ENCODE measurements at regions not wholly inside any gene's neighbourhood (a gene's known extent, or its start where the extent isn't known, plus 50 kb on each side); places are given as distances from the start of the nearest gene placed in this dataset.
A peak's percentile ranks its signal among the peaks of the same experiment; 100 is the strongest.

DNA sequence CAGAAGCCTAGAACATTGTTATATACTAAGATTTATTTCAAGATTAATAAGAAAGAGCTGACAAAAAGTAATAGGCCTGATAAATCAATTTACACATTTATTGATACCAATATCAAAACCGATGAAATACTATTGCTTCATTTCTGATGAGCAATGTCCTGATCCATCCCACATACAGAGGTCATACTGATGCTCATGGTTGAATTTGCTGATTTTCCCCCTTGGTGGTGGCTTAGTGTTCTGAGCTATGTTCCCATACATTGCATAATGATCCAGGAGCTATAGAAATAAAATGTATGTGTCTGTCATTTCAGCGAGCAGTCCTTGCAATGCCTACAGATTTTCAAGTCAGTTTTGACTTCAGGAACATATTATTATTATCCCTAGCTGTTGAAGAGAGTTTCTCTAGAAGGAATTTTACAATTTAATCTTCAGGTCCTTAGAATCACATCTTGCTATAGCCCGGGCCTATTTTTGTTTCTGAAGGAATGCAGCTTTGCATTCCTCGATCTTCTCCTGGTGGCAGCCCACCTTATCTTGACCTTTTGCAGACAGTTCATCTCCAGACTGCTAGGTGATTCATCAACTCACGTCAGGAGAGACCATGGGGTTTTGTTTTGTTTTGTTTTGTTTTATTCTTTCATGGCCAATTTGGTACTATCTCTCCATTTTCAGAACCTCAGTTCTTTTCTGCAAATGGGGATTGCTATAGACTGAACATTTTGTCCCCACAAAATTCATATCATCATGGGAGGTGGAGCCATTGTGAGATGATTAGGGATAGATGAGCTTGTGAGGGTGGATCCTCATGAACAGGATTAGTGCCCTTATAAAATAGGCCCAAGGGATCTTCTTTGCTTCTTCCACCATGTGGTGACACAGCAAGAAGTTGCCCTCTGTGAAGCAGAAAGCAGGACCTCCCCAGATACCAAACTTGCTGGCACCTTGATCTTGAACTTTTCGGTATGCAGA, 465.6 kb upstream of the IGFBP3 start:
- peak overlapping the region; percentile 86 for H2BK20ac ChIP-seq (ENCODE audit: low read depth, low read length)
- H3K9me1 ChIP-seq (ENCODE audit: insufficient read depth, low read length): 0 out of 2 replicates have a peak, but pooled peaks cover 4% of the 10 kb centered on the region
- H3K18ac ChIP-seq (ENCODE audit: low read depth, low read length): peak overlapping the region; percentile 90
- intact Hi-C loops (cut with micrococcal nuclease) (loop anchor here (1.0 kb wide), 1 partner anchor 70 kb away; no protein-coding TSS in a partner anchor), dilution Hi-C loops (cut with HindIII; ENCODE audit: low sequenced_read_pairs, unreplicated experiment) (no loop called here), in situ Hi-C loops (cut with MboI; ENCODE audit: low sequenced_read_pairs) (loop anchor here (10.0 kb wide), 1 partner anchor 548 kb away; no protein-coding TSS in a partner anchor)
- no peak overlapping the region for H2AK9ac ChIP-seq (replicated peaks; ENCODE audit: low read depth, low read length, poor library complexity)
- no peaks in the 10 kb centered on the region for H3K27me3 ChIP-seq (ENCODE audit: control insufficient read depth, insufficient read depth, low read length)
- H2BK15ac ChIP-seq (ENCODE audit: low read depth, low read length): peak overlapping the region; percentile 28; the same call in 1 of the 3 replicates
- H2BK120ac ChIP-seq (ENCODE audit: low read depth, low read length): peak overlapping the region; percentile 94
- H3K23ac ChIP-seq (ENCODE audit: low read depth, low read length): peak overlapping the region; percentile 91
- no peaks in the 10 kb centered on the region for H4K20me1 ChIP-seq (ENCODE audit: insufficient read depth, low read length)
- H2BK5ac ChIP-seq (ENCODE audit: low read depth, low read length, poor library complexity, severe bottlenecking): peak overlapping the region; percentile 92
- ChIA-PET CTCF (no interaction called here), POLR2A (ENCODE audit: unreplicated experiment) (interaction anchor here (0.5 kb wide), 1 partner anchor 41 kb away, joined by 3 read pairs; no protein-coding TSS in a partner anchor)
- H2AK5ac ChIP-seq (ENCODE audit: low read depth, low read length): peak overlapping the region; percentile 55; the same call in 1 of the 2 replicates
- TF ChIP-seq, protein P1, sequence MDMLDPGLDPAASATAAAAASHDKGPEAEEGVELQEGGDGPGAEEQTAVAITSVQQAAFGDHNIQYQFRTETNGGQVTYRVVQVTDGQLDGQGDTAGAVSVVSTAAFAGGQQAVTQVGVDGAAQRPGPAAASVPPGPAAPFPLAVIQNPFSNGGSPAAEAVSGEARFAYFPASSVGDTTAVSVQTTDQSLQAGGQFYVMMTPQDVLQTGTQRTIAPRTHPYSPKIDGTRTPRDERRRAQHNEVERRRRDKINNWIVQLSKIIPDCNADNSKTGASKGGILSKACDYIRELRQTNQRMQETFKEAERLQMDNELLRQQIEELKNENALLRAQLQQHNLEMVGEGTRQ (IDR thresholded peaks at IDR 0.05; ENCODE audit: low read depth, low read length): no peak
- TF ChIP-seq MXI1 (IDR thresholded peaks at IDR 0.05; ENCODE audit: borderline replicate concordance, low read depth, low read length) (no peak), BHLHE40 (IDR thresholded peaks at IDR 0.05; ENCODE audit: low read depth, low read length) (no peak), SMC3 (IDR thresholded peaks at IDR 0.05; ENCODE audit: low read depth, low read length) (no peak), CEBPB (IDR thresholded peaks at IDR 0.05; ENCODE audit: low read depth, low read length) (peak; percentile 57; the same call in 1 of the 2 replicates)
- H4K91ac ChIP-seq (ENCODE audit: insufficient read depth, low read depth, low read length): peak overlapping the region; percentile 71
- H2AFZ ChIP-seq (replicated peaks; ENCODE audit: low read length, poor library complexity): no peak overlapping the region
- H3K56ac ChIP-seq (ENCODE audit: extremely low read depth, insufficient read depth, low read length): 0 out of 2 replicates have a peak overlapping the region, but pooled peaks have one; percentile 47
- DNase-seq (peak; percentile 4), ATAC-seq (ENCODE audit: low read depth) (no peak)
- H4K5ac ChIP-seq (ENCODE audit: low read depth, low read length): peak overlapping the region; percentile 84
- BruUV-seq (replicated peaks): no TSS peak
- peak overlapping the region; percentile 68; the same call in 1 of the 2 replicates for H3K14ac ChIP-seq (replicated peaks; ENCODE audit: low read depth, low read length)
- peak overlapping the region; percentile 77 for H3K4ac ChIP-seq (ENCODE audit: low read depth, low read length)
- no peaks in the 10 kb centered on the region; the same call in 1 of the 2 replicates for H3K9me3 ChIP-seq (ENCODE audit: control insufficient read depth, insufficient read depth, low read length)
- H4K8ac ChIP-seq (ENCODE audit: low read depth in 2 of 2, low read length in 2 of 2): peak overlapping the region in 1 of 2 experiments; percentile 57; a peak in 2 of 4 replicates
- H3K36me3 ChIP-seq (ENCODE audit: control insufficient read depth, insufficient read depth, low read length): no peaks in the 10 kb centered on the region
- no peak overlapping the region for H3K9ac ChIP-seq (ENCODE audit: low read depth, low read length)
- no peaks in the 10 kb centered on the region for H3K79me1 ChIP-seq (ENCODE audit: low read depth in 1 of 2, low read length in 2 of 2)
- peak overlapping the region; percentile 16; the same call in 1 of the 2 replicates for H3K27ac ChIP-seq (ENCODE audit: insufficient read depth, low read length)
- no CpG with 5 or more reads among the region's 6 CpGs for WGBS, 2 experiments (ENCODE audit: extremely low coverage in 2 of 2, insufficient read length in 1 of 2)
- H3K4me3 ChIP-seq (ENCODE audit: insufficient read depth, low read depth, low read length): no peak overlapping the region
- peaks cover 10% of the 10 kb centered on the region; the same call in 1 of the 2 replicates for H3K4me1 ChIP-seq (ENCODE audit: control insufficient read depth, insufficient read depth, low read length)
- H3K4me2 ChIP-seq (ENCODE audit: low read depth, low read length): no peak overlapping the region

Measured in IMR-90 (cell line).